CD4-positive, alpha-beta T cell treated with Interleukin-4 for 1 hour (primary cell): ENCODE measurements at regions not wholly inside any gene's neighbourhood (a gene's known extent, or its start where the extent isn't known, plus 50 kb on each side); places are given as distances from the start of the nearest gene placed in this dataset.
"Not testable (repeated sequence)": the region's sequence is repeated elsewhere in the genome, so short reads cannot be mapped to it uniquely, and the experiment has no call there.

ENCODE experiments used
- DNase-seq, 2 donors: peaks; one replicate each; pipeline ENCODE4 v3.0.0-alpha.2; 2020 to 2022

DNA sequence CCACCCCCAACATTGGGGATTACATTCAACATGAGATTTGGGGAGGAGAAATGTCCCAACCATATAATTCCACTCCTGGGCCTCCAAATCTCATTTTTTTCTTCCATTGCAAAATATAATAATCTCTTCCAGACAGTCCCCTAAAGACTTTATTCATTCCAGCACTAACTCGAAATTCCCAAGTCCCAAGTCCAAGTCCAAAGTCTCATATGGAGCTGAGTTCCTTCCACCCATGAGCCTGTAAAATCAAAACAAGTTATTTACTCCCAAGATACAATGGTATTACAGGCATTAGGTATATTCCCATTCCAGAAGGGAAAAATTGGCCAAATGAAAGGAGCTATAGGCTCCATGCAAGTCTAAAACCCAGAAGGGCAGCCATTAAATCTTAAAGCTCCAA lies 56.7 kb downstream of the P2RY1 start:
- no peak for DNase-seq

DNA sequence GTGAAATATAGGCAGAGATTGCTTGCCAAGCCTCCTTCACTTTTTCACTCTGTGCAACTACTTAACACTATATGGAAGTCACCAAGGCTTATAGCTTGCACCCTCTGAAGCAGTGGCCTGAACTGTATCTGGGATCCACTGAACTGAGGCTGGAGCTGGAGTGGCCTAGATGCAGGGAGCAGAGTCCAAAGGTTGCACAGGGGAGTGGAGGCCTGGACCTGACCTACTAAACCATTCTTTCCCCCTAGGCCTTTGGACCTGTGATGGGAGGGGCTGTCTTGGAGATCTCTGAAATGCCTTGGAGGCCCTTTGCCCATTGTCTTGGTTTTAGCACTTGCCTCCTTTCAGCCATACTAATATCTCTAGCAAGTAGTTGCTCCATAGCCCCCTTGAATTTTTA lies 57.5 kb downstream of the P2RY1 start:
- DNase-seq, result no peak

DNA sequence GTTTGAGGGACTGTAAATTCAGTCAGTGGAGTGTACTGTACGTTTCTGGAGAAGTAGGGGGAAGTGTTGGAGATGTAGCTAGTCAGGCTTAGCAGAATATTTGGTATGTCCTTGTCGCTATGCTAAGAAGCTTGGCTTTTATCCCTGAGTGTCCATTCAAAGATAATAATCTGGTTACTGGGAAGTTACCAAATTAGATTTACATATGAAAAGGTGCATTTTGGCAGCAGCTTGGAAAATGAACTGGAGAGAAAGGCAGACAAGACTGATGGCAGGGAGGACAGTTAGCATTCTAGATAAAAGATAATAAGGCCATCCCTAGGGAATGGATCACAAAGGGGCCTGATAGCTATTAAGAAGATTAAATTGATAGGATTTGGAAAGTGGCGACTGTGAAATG lies 58.7 kb downstream of the P2RY1 start:
- no peak for DNase-seq

DNA sequence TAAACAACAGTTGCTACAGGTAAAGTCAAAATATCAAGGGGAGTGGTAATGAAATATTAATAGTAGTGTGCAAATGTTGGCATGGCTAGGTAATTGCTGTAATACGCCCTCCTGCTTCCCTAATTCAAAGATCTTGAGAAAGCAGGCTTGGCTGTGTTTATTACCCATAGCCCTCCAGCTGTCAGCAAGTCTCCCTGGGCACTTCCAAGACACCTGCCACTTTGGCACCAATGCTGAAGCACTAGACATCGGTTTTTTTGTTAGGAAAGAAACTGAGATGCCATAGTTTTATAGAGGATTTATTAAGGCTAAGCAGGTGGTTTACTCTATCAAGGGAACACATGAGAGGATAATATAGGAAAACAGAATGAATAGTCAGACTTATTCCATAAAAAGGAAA lies 64.4 kb downstream of the P2RY1 start:
- DNase-seq, result no peak

DNA sequence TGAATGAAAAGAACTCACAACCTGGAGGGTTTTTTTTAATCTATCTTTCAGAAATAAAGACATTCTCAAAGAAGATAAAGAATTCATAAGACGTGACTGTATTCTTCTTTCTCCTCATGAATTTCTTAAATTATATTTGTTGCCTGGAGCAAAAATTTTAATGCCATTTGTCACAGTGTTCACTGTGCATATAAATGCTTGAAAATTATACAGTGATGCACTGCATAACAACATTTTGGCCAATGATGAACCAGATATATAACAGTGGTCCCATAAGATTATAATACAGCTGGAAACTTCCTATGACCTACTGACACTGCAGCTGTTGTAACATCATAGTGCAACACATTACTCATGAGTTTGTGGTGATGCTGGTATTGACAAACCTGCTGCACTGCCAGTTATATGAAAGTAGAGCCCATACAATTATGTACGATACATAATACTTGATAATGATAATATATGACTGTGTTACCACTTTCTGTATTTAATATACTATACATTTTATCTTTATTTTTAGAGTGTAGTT lies 67.3 kb downstream of the P2RY1 start:
- DNase-seq, result no peak

DNA sequence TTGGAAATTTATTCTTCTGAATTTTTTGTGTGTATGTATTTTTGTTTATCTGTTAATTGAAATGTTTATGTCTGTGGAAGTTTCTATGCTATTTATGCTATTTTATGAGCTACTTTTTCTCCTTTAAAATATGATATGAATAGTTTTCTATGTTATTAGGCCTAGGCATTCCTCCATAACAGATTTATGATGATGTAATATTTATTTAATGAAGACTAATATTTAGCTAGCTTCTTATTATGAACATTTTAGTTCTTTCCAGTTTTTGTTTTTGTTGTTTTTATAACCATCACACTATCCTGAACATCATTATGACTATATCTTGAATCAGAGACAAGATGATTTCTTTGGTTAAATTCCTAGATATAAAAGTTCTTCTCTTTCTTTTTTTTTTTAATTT lies 70.7 kb downstream of the P2RY1 start:
- DNase-seq, result no peak

DNA sequence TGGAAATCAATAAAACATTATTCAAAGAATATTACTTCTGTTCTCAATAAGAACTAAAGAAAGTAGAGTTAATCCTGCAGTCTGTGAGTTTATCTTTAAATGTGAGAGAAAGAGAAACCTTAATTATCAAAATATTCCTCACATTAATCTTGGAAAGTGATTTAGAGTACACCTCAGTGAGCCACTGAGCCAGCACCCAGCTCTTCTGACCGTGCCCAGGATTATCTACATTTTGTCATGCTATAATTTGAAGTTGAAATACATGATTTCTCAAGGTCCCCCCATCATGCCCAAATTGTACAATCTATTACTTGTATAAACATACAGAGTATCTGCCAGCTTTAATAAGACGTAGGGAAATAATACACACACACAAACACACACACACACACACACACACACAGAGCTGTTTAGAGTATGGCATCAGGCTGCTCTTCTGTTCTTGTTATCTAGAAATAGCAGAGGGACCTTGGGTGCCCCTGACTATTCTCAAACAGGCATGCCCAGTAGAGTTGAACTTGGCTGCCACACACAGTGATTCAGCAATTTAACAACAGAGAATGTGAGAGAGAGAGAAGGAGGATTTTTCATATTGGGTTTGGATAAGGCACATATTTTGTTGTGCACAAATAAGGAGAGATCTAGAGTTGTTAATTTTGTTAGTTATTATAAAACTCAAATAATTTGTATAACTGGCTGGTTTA lies 74.4 kb downstream of the P2RY1 start:
- DNase-seq, result no peak

DNA sequence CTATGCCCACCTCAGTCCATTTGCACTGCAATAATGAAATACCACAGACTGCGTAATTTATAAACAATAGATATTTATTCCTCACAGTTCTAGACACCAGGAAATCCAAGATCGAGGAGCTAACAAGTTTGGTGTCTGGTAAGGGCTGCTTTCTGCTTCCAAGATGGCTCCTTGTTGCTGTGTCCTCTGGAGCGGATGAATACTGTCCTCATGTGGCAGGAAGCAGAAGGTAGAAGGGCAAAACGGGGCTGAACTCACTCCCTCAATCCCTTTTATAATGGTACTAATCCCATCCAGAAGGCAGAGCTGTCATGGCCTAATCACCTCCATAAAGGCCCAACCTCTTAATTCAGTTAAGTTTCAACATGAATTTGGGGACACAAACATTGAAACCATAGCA lies 75.3 kb downstream of the P2RY1 start:
- DNase-seq, result no peak

DNA sequence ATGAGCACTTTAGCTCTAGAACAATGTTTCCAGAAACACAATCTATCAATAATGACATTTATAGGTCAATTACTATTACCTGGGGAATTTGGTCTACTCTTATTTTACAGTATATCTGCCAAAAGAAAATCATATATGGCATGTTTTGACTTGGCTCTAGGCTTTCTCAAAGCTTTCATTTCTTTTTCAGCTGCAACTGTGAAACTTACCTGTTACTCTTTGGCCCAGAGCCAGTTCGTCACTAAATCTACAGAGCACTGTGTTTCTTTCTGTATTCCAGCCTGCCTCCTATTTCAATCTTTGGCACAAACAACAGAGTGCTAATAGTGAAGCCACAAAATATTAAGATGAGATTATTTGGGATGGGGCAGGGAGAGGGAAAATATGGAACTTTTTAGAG lies 76.0 kb downstream of the P2RY1 start:
- no peak for DNase-seq

DNA sequence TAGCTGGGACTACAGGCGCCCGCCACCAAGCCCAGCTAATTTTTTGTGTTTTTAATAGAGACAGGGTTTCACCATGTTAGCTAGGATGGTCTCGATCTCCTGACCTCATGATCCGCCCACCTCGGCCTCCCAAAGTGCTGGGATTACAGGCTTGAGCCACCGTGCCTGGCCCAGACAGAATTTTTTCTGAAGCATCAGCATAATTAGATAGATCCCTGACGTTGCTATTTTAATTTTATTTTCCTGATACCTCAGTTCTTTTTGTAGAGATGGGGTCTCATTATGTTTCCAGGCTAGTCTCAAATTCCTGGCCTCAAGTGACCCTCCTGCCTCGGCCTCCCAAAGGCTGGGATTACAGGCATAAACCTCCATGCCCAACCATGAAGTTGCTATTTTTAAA lies 79.8 kb downstream of the P2RY1 start:
- DNase-seq, result not testable (repeated sequence)

DNA sequence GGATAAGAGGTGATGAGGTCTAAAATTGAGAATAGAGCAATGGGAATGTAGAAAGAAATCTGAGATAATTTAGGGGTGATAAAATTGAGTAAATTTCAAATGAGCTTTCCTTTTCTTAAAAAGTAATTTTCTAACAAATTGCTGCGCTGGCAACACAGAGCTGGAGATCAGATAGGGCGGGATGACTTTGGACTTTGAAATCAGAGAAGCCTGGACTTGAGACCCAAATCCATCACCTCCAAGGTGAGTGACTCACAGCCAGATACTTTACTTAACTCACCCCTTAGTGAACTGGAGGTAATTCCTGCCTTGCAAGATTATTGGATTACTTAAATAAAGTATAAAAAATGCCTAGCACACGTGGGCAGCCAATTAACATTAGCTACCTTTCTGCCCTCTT lies 80.8 kb downstream of the P2RY1 start:
- no peak for DNase-seq

DNA sequence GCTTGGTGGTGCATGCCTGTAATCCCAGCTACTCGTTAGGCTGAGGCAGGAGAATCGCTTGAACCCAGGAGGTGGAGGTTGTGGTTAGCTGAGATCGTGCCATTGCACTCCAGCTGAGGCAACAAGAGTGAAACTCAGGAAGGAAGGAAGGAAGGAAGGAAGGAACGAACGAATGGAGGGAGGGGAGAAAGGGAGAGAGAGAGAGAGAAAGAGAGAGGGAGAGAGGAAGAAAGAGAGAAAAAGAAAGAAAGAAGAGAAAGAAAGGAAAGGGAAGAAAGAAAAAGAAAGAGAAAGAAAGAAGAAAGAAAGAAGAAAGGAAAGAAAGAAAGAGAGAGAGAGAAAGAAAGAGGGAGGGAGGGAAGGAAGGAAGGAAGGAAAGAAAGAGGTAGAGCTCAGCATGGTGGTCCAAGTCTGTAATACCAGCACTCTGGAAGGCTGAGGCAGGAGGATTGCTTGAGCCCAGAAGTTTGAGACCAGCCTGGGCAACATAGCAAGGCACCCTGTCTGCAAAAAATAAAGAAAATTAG lies 81.9 kb downstream of the P2RY1 start:
- DNase-seq, result no peak

DNA sequence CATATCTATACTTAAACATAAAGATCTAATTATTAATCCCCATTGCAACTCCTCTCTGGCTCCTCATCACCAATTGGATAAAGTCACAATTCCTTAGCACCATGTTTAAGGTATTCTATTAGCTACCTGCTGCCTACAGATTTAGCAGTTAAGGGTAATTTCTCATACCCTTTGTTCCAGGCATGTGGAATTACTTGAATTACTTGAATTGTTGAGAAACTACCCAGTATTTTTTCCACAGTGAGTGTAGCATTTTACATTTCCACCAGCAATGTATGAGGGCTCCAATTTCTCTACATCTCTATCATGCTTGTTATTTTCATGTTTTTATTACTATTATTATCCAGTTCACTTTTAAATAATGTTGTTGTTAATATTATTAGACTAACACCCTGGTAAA lies 86.4 kb downstream of the P2RY1 start:
- DNase-seq, result no peak

DNA sequence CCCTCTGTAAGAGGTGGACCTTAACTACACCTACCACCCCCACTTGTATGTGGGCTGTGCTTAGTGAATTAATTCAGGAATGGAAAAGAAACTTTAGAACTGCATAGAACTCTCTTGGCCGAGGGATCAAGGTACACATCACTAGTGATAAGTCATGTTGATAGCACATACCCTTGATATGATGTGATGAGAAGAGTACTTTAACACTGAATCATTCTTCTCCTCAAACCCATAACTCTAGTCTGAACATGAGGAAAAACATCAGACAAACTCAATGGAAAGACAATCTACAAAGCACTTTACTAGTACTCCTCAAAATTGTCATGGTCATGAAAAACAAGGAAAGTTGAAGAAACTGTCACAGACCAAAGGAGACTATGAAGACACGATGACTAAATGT lies 87.6 kb downstream of the P2RY1 start:
- DNase-seq, result no peak

DNA sequence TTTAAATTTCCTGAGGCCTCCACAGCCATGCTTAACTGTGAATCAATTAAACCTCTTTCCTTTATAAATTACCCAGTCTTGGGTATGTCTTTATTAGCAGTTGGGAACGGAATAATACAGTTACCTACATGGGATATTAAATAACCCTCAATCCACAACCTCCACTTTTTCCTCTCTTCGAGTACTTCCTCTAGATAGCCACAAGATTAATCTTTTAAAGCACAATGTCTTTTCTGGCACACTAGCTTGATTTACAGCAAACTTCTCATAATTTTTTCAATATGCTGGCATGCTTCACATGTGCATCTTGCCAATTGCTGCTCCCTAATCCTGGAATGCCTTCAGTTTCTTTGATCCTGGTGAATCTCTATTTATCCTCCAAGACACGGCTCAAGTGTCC lies 92.2 kb downstream of the P2RY1 start:
- DNase-seq, result no peak

DNA sequence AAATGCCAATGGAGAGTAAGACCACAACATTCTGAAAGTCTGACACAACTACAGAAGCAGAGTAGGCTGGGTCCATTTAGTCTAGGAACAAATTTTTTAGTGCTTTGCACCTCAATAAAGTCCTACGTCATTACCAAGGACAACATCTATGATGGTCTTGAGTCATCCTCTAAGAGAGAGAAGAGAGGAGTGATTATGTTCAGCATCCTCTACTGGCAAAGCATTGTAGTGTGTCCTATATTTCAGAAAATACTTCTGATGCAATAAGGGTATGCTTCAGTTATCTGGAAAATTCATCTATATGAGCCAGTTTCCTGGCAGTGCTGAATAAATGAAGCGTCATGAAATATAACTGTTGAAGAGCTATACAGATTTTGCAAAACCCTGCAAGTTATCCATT lies 95.6 kb downstream of the P2RY1 start:
- DNase-seq, result no peak

DNA sequence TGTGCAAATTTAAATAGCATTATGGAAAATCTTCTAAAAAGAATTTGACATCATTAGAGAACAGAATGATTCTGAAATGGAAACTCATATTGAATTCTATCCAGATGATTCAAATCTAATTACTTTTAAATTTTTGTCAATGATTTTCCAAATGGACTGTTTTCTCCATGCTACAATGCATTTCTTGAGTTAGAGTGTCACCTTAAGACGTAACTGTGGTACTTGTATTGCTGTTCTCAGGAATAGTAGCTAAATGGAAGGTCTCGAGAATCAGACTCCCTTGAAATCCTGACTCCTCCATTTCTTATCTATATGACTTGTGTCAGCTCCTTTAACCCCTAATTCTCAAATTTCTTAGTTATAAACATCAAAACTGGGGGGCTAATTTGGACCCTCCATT lies 102.3 kb downstream of the P2RY1 start:
- no peak for DNase-seq

DNA sequence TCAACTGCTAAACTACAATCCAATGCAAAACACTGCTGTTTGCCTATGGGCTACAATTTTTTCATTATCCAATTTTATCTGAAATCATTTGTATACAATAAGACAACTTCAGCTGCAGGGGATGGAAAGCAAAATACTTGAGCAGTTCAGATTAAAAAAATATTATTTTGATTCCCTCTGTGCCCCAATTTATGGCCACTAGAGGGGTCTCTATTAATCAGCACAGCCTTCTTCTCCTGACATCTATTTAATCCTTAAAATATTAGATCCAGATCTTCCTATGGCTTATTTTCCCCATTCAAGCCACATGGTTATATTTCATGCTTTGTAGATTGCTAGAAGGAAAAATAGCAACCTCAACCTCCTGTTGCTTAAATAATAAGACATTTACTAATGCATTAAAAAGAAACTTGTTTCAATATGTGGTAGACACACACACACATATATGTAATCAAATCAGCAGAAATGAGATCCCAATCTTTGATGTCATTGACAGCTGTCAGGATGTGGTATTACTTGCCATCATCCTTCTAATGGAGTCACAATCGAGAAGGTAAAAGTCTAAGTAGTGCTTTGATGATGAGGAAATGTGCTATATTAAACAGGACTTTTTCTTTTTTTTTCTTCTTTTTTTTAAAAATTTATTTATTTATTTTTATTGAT lies 104.2 kb downstream of the P2RY1 start:
- DNase-seq, result no peak

DNA sequence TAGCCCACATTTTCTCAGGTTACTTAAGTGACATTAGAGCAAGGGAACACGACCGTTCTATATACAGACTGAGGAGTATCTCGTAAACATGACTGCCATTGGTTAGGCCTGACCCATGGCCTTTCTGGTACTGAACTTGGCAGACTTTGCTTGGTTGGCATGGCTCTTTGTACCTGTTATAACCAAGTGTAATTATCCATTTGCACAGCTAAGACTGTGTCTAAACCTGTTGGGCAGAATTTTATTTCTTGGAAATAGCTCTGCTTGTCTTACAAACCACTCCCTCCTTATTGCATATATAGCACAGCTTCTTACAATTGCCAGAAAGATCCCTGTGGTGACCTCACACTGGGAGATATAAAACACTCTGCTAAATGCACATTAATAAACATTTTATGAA lies 106.9 kb downstream of the P2RY1 start:
- no peak for DNase-seq

DNA sequence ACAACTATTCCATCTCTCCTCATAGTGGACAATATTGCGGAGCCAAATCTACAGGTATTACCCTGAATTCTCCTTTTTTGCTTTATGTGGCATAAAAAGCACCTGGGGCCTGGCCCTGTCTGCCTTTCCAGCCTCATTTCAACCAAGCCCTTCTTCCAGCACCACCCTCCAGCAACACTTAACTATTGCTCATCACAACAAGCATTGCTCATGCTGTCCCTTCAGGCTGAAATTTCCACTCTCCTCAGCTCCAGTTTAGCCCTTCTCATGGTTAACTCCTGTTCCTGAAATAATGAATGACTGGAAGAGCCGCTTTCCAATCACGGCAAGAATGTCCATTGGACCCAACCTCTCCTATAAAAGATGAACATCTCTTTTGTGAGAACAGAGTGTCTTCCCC lies 107.4 kb downstream of the P2RY1 start:
- DNase-seq, result no peak

DNA sequence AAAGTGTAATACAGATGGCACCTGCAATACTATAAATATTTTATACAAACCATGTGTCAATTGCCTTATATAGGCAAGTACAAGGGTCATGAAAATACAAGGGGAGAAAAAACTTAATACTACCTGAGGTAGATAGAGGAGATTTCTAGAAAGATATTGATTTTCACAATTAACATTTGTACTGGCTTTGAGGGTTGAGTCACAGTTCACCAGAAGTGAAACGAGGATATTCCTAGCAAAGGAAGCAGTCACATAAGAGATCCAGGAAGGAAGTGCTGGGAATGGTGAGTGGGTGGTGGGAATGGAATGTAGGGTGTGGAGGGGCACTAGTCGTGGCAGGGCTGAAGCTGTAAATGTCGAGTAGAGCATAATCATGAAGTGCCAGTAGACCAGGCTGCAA lies 108.7 kb downstream of the P2RY1 start:
- no peak for DNase-seq

DNA sequence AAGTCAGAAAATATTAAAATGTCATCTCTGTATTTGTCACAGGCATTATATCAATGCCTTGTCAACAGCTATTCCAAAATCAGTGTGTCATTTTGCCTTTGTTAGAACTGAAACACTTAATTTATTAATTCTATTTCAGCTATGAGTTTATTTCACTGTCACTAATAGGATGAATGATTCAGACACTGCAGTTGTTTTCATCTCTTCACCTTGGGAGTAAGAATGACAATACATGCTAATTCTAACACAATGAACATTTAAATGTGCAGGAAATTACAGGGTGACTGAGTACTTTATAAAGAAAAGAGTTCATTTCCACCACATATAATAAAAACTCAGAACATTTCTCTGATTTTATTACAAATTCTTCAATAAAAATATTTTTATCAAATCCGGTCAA lies 109.7 kb downstream of the P2RY1 start:
- no peak for DNase-seq

DNA sequence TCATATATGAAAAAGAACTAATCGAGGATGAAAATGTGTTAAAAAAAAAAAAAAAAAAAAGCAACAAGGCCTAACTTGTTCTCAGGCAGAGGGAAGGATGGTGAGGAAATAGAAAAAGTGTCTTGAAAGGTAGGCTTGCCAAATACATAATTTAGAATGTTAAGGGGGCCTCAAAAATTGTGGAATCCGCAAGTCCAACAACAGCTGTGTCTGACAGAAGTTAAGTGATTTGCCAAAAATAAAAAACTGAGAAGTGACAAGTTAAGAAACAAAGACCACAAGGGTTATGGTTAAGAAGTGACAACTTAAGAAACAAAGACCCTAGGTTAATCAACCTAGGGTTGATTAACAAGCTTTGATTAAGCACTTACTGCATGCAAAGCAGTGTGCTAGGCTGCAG lies 110.6 kb downstream of the P2RY1 start:
- no peak for DNase-seq

DNA sequence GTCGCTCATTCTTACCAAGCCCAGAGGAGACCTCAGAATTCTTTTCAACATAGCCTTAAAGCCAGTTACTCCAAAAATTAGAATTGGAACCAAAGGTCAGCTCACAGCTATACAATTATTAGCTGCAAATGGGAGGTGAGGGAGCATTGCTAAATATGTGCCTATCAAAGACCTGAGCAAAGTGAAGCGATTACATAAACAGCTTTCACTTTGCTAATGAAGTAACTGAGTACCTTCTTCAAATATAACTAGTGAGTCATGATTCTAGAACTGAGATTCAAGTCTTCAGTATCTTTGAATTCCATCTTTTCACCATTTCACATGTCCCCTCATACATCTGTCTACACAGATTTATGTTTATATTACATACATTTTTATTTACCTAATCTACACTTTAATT lies 122.6 kb downstream of the P2RY1 start:
- DNase-seq, result no peak

DNA sequence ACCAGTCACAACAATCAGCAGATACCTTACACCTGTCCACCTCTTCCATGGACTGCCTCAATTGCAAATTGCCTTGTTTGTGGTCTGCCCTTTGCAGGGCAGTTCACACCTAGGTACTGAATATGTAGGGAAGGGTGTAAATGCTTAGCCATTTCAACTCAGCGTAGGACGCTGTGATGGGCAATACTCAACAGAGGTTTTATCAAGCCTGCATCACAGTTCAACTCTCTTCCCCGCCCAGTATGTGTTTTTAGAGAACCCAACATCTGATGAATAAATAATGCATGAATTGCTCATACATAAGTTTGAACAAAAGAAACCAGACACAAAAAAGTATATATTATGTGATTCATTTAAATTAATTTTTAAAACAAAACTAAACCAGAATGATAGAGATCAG lies 124.4 kb downstream of the P2RY1 start:
- no peak for DNase-seq
